B cell (primary cell): ENCODE measurements at regions not wholly inside any gene's neighbourhood (a gene's known extent, or its start where the extent isn't known, plus 50 kb on each side); places are given as distances from the start of the nearest gene placed in this dataset.

Experiments used
- ATAC-seq: fragments of 200-7000 bp; cut with Tn5 transposase; one replicate; pipeline ENCODE4 v1.10.0; 2021; ENCODE audit warnings: low read depth, mild to moderate bottlenecking, moderate number of reproducible peaks, moderate library complexity
- CTCF ChIA-PET: fragments of 350-600 bp; sonication (Branson Sonifier 250); formaldehyde crosslinking; loops from one replicate; lab custom pipeline; 2021; ENCODE audit warnings: antibody characterized with exemption, inconsistent platforms; lab: Charles Lee
- POLR2A ChIA-PET: fragments of 350-600 bp; sonication (Branson Sonifier 250); formaldehyde crosslinking; loops from one replicate; lab custom pipeline; 2021; ENCODE audit warnings: antibody characterized with exemption; lab: Charles Lee
- DNase-seq: peaks from one replicate; pipeline ENCODE4 v3.0.0; 2013
- H2AFZ ChIP-seq: 2 replicates; pipeline ENCODE4 v1.6.1; 2012; ENCODE audit warnings: mild to moderate bottlenecking, low read depth, low read length; ENCODE audit not compliant: insufficient read depth, poor library complexity, severe bottlenecking
- H3K27ac ChIP-seq, 2 donors: 1 replicate in 1 of 2; 2 replicates in 1 of 2; pipeline ENCODE4 v1.5.1; 2012 to 2013; ENCODE audit warnings: low read length in 2 of 2, mild to moderate bottlenecking in 2 of 2, moderate library complexity in 1 of 2
- H3K27me3 ChIP-seq, 4 experiments: fragments of 200-600 bp in 1 of 4; sonication (generic) in 1 of 4; replicated peaks in 1 of 4; 1 replicate in 2 of 4; 2 replicates in 2 of 4; pipeline versions ENCODE4 v1.6.1 to v1.7.0; 2013 to 2016; ENCODE audit warnings: low read length in 3 of 4, mild to moderate bottlenecking in 2 of 4, mixed read lengths in 1 of 4, moderate library complexity in 1 of 4; ENCODE audit not compliant: insufficient read depth in 4 of 4, control insufficient read depth in 3 of 4; ENCODE audit errors: control extremely low read depth in 1 of 4
- H3K36me3 ChIP-seq, 2 experiments: replicated peaks in 1 of 2; 1 replicate in 1 of 2; 2 replicates in 1 of 2; pipeline versions ENCODE4 v1.6.1 to v1.7.1; 2013; ENCODE audit warnings: low read length in 1 of 2; ENCODE audit not compliant: insufficient read depth in 2 of 2, control insufficient read depth in 1 of 2; ENCODE audit errors: control extremely low read depth in 1 of 2, extremely low read depth in 1 of 2
- H3K4me1 ChIP-seq, 2 donors: fragments of 200-600 bp in 1 of 2; sonication (generic) in 1 of 2; 1 replicate in 1 of 2; 2 replicates in 1 of 2; pipeline versions ENCODE4 v1.5.1 to v1.6.1; 2013 to 2017; ENCODE audit warnings: low read length in 2 of 2; ENCODE audit not compliant: control insufficient read depth in 2 of 2, insufficient read depth in 2 of 2
- H3K4me2 ChIP-seq: replicated peaks from 2 replicates; pipeline ENCODE3; 2012; ENCODE audit warnings: mild to moderate bottlenecking, low read depth, low read length; ENCODE audit not compliant: poor library complexity, severe bottlenecking
- H3K4me3 ChIP-seq, 5 experiments: fragments of 200-600 bp in 1 of 5; sonication (generic) in 1 of 5; 1 replicate in 3 of 5; 2 replicates in 2 of 5; pipeline versions ENCODE4 v1.5.1 to v1.7.0; 2011 to 2016; ENCODE audit warnings: low read length in 4 of 5, mild to moderate bottlenecking in 4 of 5, low read depth in 2 of 5, control low read depth in 1 of 5, moderate library complexity in 1 of 5; ENCODE audit not compliant: insufficient read depth in 1 of 5; ENCODE audit errors: control extremely low read depth in 1 of 5, extremely low read depth in 1 of 5
- H3K79me2 ChIP-seq: fragments of 200-600 bp; sonication (generic); one replicate; pipeline ENCODE4 v1.6.0; 2016; ENCODE audit warnings: low read length; ENCODE audit not compliant: control insufficient read depth, insufficient read depth
- H3K9ac ChIP-seq: fragments of 200-600 bp; sonication (generic); 2 replicates; pipeline ENCODE4 v1.6.1; 2017; ENCODE audit warnings: mild to moderate bottlenecking, low read length, moderate library complexity
- H3K9me3 ChIP-seq, 3 donors: one replicate each; pipeline versions ENCODE4 v1.6.1 to v1.7.1; 2013; ENCODE audit warnings: low read length in 2 of 3; ENCODE audit not compliant: control insufficient read depth in 2 of 3, insufficient read depth in 1 of 3; ENCODE audit errors: control extremely low read depth in 1 of 3
- H4K20me1 ChIP-seq: 2 replicates; pipeline ENCODE4 v1.6.0; 2012; ENCODE audit warnings: mild to moderate bottlenecking, low read length; ENCODE audit not compliant: insufficient read depth, control insufficient read depth, poor library complexity, severe bottlenecking
- H3K27ac Mint-ChIP-seq: one replicate; pipeline ENCODE4 v1.8.0; 2021; ENCODE audit warnings: mixed read lengths
- H3K27me3 Mint-ChIP-seq: one replicate; pipeline ENCODE4 v1.8.0; 2021; ENCODE audit warnings: mixed read lengths
- H3K4me1 Mint-ChIP-seq: one replicate; pipeline ENCODE4 v1.8.0; 2021; ENCODE audit warnings: mixed read lengths
- H3K4me3 Mint-ChIP-seq: one replicate; pipeline ENCODE4 v1.8.0; 2021; ENCODE audit warnings: mixed read lengths
- H3K9me3 Mint-ChIP-seq: one replicate; pipeline ENCODE4 v1.8.0; 2022; ENCODE audit warnings: mixed read lengths; ENCODE audit not compliant: insufficient read depth
- EZH2 ChIP-seq: IDR thresholded peaks from 2 replicates; pipeline ENCODE4 v1.6.1; 2012; ENCODE audit warnings: borderline replicate concordance, low read depth, mild to moderate bottlenecking, moderate library complexity, low read length; ENCODE audit not compliant: insufficient read depth, poor library complexity, severe bottlenecking
- WGBS: methylation state at CpG from one replicate; pipeline ENCODE4 v1.1.5; 2013; ENCODE audit warnings: missing lambda C conversion rate; ENCODE audit not compliant: insufficient coverage; 5-methylcytosine and 5-hydroxymethylcytosine counted together
- intact Hi-C: fragments of 100-400 bp; cut with micrococcal nuclease; formaldehyde crosslinking; loops from one replicate; pipeline ENCODE4 v1.10.0; 2022
- TF ChIP-seq, protein P1 (sequence below): fragments of 200-600 bp; IDR thresholded peaks from one replicate; pipeline ENCODE4 v1.8.0; 2022; ENCODE audit warnings: antibody characterized with exemption, mild to moderate bottlenecking

DNA sequence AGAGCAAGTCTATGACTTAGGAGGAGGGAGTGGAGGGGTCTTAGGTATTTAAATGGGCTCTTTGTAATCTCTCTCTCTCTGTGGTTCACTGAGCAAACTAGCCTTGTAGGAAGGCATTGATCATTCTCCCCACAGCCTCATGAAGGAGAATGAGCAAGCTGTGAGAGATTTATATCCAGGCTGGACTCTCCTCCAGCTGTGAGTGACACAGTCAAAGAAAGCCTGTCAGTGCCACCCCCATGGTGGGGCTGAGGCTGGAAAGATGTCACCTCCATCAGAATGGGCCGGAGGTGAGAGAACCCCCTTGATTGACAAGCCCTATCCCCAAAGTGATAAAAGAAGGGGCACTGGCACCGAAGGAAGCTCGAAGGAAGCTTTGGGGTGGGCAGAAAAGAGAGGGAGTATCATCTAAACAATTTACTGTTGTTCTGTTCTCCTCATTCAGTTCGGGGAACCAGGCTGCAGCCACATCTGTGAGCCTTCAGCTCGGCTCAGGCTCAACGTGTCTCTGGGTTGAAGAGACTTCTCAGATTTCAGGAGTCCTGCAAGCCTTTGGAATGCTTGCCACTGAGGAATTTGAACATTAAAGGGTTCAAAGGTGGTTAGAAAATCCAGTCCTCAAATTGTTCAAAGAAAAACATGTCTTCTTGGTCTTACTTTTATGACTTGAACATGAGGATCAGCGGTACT lies 538.2 kb upstream of the ZNF462 start:
- Histone ChIP-seq H4K20me1 (no peaks in the 10 kb centered on the region), H3K9me3 (peaks cover 0 to 5% (median 0%) of the 10 kb centered on the region in 3 donors), H3K27ac (no peak overlapping the region), H3K9ac (no peak overlapping the region), H3K4me2 (no peak overlapping the region), H2AFZ (no peak overlapping the region), H3K27me3 (no peaks in the 10 kb centered on the region), H3K4me3 (no peak overlapping the region), H3K79me2 (no peaks in the 10 kb centered on the region), H3K4me1 (no peaks in the 10 kb centered on the region), H3K36me3 (no peaks in the 10 kb centered on the region)
- no peak for ATAC-seq
- Mint-ChIP-seq H3K9me3 (peaks cover 4% of the 10 kb centered on the region), H3K27ac (no peak overlapping the region), H3K27me3 (no peaks in the 10 kb centered on the region), H3K4me1 (no peaks in the 10 kb centered on the region), H3K4me3 (no peak overlapping the region)
- CTCF ChIA-PET, result no interaction called here
- POLR2A ChIA-PET, result no interaction called here
- TF ChIP-seq, protein P1, sequence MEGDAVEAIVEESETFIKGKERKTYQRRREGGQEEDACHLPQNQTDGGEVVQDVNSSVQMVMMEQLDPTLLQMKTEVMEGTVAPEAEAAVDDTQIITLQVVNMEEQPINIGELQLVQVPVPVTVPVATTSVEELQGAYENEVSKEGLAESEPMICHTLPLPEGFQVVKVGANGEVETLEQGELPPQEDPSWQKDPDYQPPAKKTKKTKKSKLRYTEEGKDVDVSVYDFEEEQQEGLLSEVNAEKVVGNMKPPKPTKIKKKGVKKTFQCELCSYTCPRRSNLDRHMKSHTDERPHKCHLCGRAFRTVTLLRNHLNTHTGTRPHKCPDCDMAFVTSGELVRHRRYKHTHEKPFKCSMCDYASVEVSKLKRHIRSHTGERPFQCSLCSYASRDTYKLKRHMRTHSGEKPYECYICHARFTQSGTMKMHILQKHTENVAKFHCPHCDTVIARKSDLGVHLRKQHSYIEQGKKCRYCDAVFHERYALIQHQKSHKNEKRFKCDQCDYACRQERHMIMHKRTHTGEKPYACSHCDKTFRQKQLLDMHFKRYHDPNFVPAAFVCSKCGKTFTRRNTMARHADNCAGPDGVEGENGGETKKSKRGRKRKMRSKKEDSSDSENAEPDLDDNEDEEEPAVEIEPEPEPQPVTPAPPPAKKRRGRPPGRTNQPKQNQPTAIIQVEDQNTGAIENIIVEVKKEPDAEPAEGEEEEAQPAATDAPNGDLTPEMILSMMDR, result no peak
- TF ChIP-seq EZH2, result no peak
- no peak for DNase-seq
- intact Hi-C loops, result no loop called here
- 90% methylated on average over 3 of the region's 7 CpGs for whole genome bisulfite sequencing

DNA sequence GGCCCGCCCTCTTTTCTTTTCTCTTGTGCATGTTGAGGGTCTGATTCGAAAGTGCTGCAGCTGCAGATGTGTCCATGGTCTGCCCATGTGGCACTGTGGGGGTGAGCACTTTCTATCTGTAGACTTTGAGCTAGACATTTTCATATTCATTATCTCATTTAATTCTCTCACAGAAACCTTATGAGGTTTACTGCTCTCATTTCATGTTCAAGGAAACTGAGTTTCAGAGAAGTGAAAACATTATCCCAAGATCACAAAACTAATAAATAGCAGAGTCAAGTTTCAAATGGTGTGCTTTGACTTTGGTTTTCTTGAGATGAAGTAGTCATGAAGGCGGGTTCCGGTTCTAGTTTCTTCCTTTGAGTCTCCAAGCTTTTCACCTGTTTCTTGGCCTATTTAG lies 536.5 kb upstream of the ZNF462 start:
- H3K27me3 ChIP-seq, result no peaks in the 10 kb centered on the region
- no peaks in the 10 kb centered on the region for H3K4me1 Mint-ChIP-seq
- H3K27ac Mint-ChIP-seq, result no peak overlapping the region
- ChIA-PET POLR2A (no interaction called here), CTCF (no interaction called here)
- no peak overlapping the region for H3K4me3 ChIP-seq
- H3K36me3 ChIP-seq, result no peaks in the 10 kb centered on the region
- no peak overlapping the region for H2AFZ ChIP-seq
- peaks cover 0 to 5% (median 0%) of the 10 kb centered on the region in 3 donors for H3K9me3 ChIP-seq
- intact Hi-C loops, result no loop called here
- H3K27ac ChIP-seq, result no peak overlapping the region
- ATAC-seq (no peak), DNase-seq (no peak)
- 93% methylated on average over 2 of the region's 4 CpGs for WGBS
- no peak overlapping the region for H3K4me3 Mint-ChIP-seq
- no peaks in the 10 kb centered on the region for H3K4me1 ChIP-seq
- no peaks in the 10 kb centered on the region for H4K20me1 ChIP-seq
- peaks cover 4% of the 10 kb centered on the region for H3K9me3 Mint-ChIP-seq
- H3K9ac ChIP-seq, result no peak overlapping the region
- no peaks in the 10 kb centered on the region for H3K79me2 ChIP-seq
- TF ChIP-seq EZH2, result no peak
- TF ChIP-seq, protein P1, result no peak
- H3K27me3 Mint-ChIP-seq, result no peaks in the 10 kb centered on the region
- no peak overlapping the region for H3K4me2 ChIP-seq
